Central memory CD4-positive, alpha-beta T cell (primary cell): ENCODE measurements at regions not wholly inside any gene's neighbourhood (a gene's known extent, or its start where the extent isn't known, plus 50 kb on each side); places are given as distances from the start of the nearest gene placed in this dataset.

Source experiments
- DNase-seq: peaks from one replicate; pipeline ENCODE4 v3.0.0; 2022

DNA sequence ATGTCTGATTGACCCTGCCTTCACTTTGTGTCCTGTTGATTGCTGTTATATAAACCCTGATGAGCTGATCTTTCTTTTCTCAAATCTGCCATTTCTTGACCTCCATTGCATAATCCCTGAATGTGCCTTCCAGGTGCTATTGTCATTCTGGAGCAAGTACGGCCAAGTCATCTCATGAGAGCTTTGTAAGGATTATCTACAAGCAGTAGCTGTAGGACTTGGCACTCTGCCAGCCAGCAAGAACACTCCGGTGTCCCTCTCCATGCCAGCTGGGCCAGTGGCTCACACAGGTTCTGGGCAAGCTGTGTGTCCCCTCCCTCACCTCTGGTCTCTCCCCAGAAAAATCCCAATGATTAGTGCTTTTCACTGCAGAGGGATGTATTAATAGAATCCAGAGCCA, 348.1 kb downstream of the FOXO1 start:
- no peak for DNase-seq

GRCh38 chr13:40319699-40320579, 346.5 kb downstream of the FOXO1 start:
- no peak for DNase-seq

DNA sequence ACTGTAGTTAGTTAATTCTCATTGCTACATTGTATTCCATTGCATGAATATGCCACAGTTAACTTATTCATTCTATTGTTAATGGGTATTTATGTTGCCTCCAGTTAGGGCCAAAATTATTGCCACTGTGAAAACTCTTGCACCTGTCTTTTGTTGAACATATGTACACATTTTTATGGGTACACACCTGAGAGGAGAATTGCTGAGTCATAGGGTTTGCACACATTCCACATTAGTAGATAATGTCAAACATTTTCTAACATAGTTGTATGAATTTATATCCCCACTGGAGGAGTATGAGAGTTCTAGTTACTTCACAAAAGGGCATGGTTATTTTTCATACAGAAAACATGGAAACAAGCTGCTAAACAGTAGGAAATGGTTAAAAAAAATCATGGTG, 338.4 kb downstream of the FOXO1 start:
- DNase-seq, result no peak

DNA sequence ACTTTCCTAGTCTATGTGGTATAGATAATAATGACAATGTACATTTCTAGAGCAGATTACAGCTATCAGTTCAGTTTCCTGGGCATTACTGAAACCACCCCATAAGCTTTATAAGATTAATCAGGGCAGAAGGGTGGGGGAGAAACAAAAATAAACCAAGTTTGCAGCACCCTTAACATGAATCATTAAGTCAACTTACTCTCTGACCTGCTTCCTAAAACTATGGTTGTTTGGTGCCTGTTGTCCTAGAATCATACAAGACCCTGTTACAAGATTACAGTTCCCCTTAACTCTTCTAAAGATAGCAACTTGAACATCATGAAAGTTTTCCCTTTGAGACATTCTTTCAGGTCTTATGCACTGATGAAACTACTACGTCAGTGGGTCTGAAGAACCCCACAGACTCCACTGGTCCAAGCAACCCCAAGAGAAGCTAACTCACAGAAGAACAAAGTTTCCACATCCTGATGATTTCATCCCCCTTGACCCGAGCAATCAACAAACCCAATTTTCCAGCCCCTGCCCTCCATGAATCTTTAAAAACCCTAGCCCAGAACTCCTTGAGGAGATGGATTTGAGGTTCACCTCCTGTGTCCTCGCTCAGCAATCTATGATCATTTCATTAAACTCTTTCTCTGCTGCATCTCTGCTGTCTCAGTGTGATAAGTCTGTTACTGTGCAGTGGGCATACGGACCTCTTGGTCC, 336.5 kb downstream of the FOXO1 start:
- no peak for DNase-seq

GRCh38 chr13:40330950-40331349, 335.5 kb downstream of the FOXO1 start:
- no peak for DNase-seq

DNA sequence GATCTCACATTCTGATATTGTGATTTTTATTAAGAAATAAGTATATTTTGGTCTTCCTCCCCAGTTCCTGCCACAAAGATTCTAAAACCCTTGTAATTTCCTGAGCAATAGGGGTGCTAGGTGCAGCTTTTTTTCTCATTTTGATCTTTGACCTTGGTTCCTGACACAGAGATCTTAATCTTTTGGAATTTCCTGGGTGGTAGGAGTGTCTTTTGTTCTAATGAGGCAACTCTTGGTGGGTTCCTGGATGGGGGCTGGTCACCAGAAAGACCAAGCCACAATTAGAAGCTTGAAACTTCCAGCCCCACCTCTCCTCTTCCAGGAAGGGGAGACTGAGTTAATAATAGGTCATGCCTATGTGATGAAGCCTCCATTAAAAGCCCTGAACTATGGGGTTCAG, 334.6 kb downstream of the FOXO1 start:
- no peak for DNase-seq

DNA sequence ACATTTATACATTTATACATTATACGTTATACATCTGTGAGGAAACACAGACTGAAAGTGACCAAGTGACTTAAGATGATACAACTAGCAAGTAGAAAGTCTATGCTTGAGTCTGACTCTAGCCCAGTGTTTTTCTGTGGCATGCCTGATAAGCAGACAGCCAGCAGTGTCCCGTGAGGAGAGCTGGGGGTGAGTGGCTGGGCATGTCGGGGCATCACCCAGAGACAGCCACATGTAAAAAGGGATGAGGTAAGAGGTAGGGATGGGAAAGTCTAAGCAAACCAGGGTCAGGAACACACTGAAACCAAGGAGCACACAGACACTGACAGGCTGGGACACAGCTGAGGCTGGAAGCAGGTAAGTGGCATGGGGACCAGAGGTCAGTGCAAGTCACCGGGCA, 333.2 kb downstream of the FOXO1 start:
- DNase-seq, result no peak

GRCh38 chr13:40334031-40334430, 332.4 kb downstream of the FOXO1 start:
- DNase-seq, result no peak

DNA sequence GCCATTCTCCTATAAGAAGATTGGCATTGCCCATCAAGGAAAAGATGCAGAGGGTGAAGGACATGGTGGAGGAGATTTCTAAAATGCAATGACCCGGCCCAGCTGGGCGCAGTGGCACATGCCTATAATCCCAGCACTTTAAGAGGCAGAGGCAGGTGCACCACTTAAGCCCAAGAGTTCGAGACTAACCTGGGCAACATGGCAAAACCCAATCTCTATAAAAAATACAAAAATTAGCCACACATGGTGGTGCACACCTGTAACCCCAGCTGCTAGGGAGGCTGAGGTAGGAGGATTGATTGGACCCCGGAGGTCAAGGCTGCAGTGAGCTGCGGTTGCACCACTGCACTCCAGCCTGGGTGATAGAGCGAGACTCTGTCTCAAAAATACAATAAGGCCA, 331.8 kb downstream of the FOXO1 start:
- DNase-seq, result no peak

DNA sequence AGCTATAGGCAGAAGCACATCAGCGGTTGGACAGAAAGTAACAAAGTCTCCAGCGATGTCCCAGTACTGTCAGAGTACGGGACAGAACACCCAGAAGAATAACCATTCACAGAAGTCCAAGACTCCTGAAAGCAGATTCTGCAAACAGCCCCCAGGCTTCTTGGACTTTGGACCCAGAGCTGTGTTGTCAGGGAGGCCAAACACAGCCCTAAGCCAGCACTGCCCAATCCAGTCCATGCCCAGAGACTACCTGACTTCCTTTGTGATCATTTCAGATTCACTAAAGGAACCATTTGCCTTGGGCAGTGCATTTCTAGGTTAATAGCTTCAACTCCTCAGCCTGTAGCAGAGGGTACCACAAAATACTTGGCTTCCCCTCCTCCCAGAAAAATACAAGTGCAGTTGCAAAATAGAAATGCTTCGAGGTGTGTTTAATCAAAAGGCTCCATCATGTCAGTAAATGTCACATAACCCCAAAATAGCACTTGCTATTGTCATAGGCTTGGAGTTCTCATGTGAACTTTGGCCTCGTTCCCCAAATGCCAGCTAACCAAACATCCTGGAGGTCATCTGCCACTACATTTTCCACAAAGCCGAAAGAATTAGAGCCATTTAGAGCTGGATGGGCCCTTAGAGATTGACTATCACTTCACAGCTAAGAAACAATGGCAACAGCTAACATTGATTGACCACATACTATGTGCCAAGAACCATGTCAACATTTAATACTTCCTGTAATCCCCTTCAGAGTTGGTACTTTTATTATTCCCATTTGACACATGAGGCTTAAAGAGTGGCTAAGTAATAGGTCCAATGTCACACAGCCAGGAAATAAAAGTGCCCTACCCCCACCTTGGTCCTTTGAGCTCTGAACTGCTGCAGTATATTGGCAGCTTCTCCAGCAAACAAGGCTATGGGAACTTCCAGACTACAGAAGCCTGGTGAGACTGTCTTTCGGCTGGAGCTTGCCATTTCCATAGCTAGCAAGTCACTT, 329.9 kb downstream of the FOXO1 start:
- DNase-seq, result no peak

GRCh38 chr13:40337651-40338050, 328.8 kb downstream of the FOXO1 start:
- no peak for DNase-seq

- DNase-seq, result no peak
These were observed 328.2 kb downstream of the FOXO1 start for GRCh38 chr13:40338217-40338616.

- DNase-seq, result no peak
These were observed 325.9 kb downstream of the FOXO1 start for GRCh38 chr13:40340368-40341095.

DNA sequence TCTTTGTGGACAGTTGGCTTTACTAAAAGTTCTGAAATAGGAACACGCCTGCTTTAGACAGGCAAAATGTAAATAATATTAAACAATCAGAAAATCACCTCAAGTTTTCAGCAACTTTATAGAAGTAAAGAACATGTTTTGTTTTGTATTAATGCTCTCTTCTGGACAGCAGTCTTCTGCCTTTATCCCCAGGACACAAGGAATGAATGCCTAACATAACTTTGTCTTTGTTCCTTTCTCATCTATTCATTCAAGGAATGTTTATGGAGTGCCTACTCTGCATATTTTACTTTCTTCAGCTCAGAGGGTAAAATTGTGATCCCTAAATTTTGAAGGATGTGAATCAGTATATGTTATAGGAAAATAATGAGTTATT, 325.4 kb downstream of the FOXO1 start:
- no peak for DNase-seq

GRCh38 chr13:40341501-40341900, 324.9 kb downstream of the FOXO1 start:
- DNase-seq, result no peak

- DNase-seq, result no peak
These were observed 324.0 kb downstream of the FOXO1 start for GRCh38 chr13:40342461-40342860.

- no peak for DNase-seq
These were observed 323.5 kb downstream of the FOXO1 start for GRCh38 chr13:40342901-40343300.

DNA sequence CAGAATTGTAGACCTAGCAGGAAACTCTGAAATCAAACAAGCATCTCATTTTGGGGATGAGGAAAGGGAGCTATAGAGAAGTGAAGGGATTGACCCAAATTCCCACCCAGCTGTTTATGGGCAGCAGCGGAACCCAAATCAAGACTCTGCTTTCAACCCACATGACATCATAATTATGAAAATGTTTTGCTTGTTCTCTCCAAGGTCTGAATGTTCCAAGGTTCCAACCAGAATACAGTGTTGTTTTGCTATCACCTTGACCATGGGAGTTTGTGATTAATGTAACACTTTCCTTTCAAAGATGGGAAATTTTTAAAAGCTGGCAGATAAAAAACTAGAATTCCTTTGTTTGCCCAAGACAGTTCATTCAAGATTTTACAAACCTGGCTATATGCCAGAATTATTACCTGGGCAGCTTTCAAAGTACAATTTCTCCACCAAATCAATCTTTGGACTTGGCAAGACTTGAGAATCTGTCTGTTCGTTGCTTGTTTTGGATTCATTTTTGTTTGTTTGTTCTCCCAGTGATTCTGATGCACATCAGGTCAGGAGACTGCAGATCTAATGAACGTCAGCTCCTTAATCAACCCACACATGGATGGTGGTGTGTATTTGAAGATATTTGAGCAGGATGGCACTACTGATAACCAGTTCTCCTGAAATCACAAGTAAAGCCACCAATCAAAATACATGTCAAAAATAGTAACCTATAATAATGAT, 322.7 kb downstream of the FOXO1 start:
- DNase-seq, result no peak

DNA sequence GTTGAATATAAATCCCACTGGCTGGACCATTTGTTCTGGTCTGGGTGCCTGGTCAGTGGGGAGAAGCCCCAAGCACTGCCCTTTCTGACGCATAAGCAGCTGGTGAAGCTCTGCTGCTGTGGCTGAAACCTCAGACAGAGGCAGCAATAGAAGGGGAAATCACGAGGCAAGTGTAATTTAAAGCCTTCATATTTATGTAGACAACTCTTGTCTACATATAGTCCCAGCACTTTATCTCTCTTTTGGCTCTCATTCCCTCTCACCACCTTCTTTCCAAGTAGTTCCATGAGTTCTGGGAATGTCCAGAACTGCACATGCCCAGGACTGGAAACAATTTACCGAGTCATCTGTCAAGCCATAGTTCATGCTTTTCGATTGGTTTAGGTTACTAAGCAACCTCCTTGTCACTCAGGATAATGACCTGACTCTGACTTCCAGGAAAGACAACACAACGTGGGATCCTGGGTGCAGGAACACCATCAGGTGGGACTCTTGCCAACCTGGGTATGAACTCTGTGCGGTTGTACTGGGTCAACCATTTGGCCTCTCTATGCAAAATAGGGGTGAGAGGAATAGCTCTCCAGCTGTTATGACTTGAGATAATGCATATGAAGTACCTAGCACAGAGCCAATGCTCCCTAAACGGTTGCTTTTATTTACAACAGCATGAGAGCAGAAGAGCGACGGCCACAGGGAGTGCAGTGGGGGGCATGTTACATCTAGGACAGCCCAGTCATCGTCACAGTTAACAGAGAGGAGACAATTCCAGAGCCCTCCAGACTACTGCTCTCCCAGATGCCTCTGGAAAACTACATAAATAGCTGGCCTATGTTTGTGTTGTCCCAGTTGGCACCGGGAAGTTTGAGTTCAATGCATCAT, 321.9 kb downstream of the FOXO1 start:
- DNase-seq, result no peak

DNA sequence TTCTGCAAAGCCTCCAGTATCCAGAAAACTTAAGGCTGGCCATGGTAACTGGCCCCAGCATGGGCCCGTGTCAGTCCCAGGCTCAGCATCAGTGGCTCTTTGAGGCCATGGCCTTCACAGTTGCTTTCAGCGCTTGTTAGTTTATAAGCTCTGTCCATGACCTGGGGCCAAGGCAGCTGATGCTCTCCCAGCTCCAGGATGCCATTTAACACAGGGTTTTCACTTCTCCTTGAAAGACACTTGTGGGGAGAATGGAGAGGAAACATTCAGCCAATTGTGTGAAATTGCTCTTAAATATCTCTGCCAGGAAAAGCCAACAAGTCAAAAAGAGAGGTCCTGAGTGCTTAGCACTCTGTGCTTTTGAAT, 321.3 kb downstream of the FOXO1 start:
- DNase-seq, result no peak
